ENCODE measurements at regions not wholly inside any gene's neighbourhood (a gene's known extent, or its start where the extent isn't known, plus 50 kb on each side); places are given as distances from the start of the nearest gene placed in this dataset.

GRCh38 chr18:60059216-60059615, 159.4 kb downstream of the PMAIP1 start:
- Histone ChIP-seq H3K4me3 (replicated peaks in 1 of 4; ENCODE audit: control extremely low read depth in 1 of 4, insufficient read depth in 1 of 4, low read depth in 3 of 4, low read length in 4 of 4) (no peak overlapping the region), H3K4me1 (ENCODE audit: control insufficient read depth, extremely low read depth, insufficient read depth, low read length) (no peaks in the 10 kb centered on the region), H3K27ac (ENCODE audit: insufficient read depth, low read length) (no peak overlapping the region)

GRCh38 chr18:60053747-60054304, 154.0 kb downstream of the PMAIP1 start:
- Histone ChIP-seq H3K9me3 (ENCODE audit: control insufficient read depth, insufficient read depth, low read depth, low read length) (no peaks in the 10 kb centered on the region), H3K4me2 (ENCODE audit: extremely low read depth, insufficient read depth, low read length) (no peak overlapping the region), H3K27me3 (ENCODE audit: control insufficient read depth, insufficient read depth, low read length) (no peaks in the 10 kb centered on the region), H2AFZ (ENCODE audit: low read length) (no peak overlapping the region), H3K4me1 (ENCODE audit: control insufficient read depth, extremely low read depth, insufficient read depth, low read length) (peaks cover 3% of the 10 kb centered on the region), H3K36me3 (ENCODE audit: control insufficient read depth, insufficient read depth, low read length) (no peaks in the 10 kb centered on the region), H3K9ac (ENCODE audit: insufficient read depth, low read length) (no peak overlapping the region), H3K4me3 (replicated peaks in 1 of 4; ENCODE audit: control extremely low read depth in 1 of 4, insufficient read depth in 1 of 4, low read depth in 3 of 4, low read length in 4 of 4) (no peak overlapping the region), H4K20me1 (ENCODE audit: control insufficient read depth, extremely low read depth, insufficient read depth, low read length) (no peaks in the 10 kb centered on the region), H3K79me2 (ENCODE audit: control insufficient read depth, insufficient read depth, low read length) (no peaks in the 10 kb centered on the region), H3K27ac (ENCODE audit: insufficient read depth, low read length) (no peak overlapping the region)
- TF ChIP-seq CTCF (conservative IDR thresholded peaks at IDR 0.05 in 1 of 2, IDR thresholded peaks at IDR 0.05 in 1 of 2; ENCODE audit: low read depth in 1 of 2, low read length in 2 of 2) (no peak), EZH2 (IDR thresholded peaks at IDR 0.05; ENCODE audit: low read length, missing control alignments) (no peak)
- DNase-seq (ENCODE audit: low read depth in 2 of 2): peak; percentile 88 to 98

More at GRCh38 chr18:60059216-60059615, 159.4 kb downstream of the PMAIP1 start:
- Histone ChIP-seq H4K20me1 (ENCODE audit: control insufficient read depth, extremely low read depth, insufficient read depth, low read length) (no peaks in the 10 kb centered on the region), H3K9ac (ENCODE audit: insufficient read depth, low read length) (no peak overlapping the region), H2AFZ (ENCODE audit: low read length) (no peak overlapping the region), H3K9me3 (ENCODE audit: control insufficient read depth, insufficient read depth, low read depth, low read length) (no peaks in the 10 kb centered on the region), H3K36me3 (ENCODE audit: control insufficient read depth, insufficient read depth, low read length) (no peaks in the 10 kb centered on the region), H3K79me2 (ENCODE audit: control insufficient read depth, insufficient read depth, low read length) (no peaks in the 10 kb centered on the region), H3K27me3 (ENCODE audit: control insufficient read depth, insufficient read depth, low read length) (no peaks in the 10 kb centered on the region), H3K4me2 (ENCODE audit: extremely low read depth, insufficient read depth, low read length) (no peak overlapping the region)
- TF ChIP-seq EZH2 (IDR thresholded peaks at IDR 0.05; ENCODE audit: low read length, missing control alignments): no peak
- TF ChIP-seq CTCF (conservative IDR thresholded peaks at IDR 0.05 in 1 of 2, IDR thresholded peaks at IDR 0.05 in 1 of 2; ENCODE audit: low read depth in 1 of 2, low read length in 2 of 2): no peak
- no peak for DNase-seq (ENCODE audit: low read depth in 2 of 2)

- no peak overlapping the region for H3K4me3 ChIP-seq (replicated peaks in 1 of 4; ENCODE audit: control extremely low read depth in 1 of 4, insufficient read depth in 1 of 4, low read depth in 3 of 4, low read length in 4 of 4)
- H3K27ac ChIP-seq (ENCODE audit: insufficient read depth, low read length): no peak overlapping the region
- no peak overlapping the region for H2AFZ ChIP-seq (ENCODE audit: low read length)
- H3K4me2 ChIP-seq (ENCODE audit: extremely low read depth, insufficient read depth, low read length): no peak overlapping the region
- no peaks in the 10 kb centered on the region for H3K27me3 ChIP-seq (ENCODE audit: control insufficient read depth, insufficient read depth, low read length)
- H3K9me3 ChIP-seq (ENCODE audit: control insufficient read depth, insufficient read depth, low read depth, low read length): no peaks in the 10 kb centered on the region
- no peaks in the 10 kb centered on the region for H4K20me1 ChIP-seq (ENCODE audit: control insufficient read depth, extremely low read depth, insufficient read depth, low read length)
- DNase-seq (ENCODE audit: low read depth in 2 of 2): no peak
- peaks cover 3% of the 10 kb centered on the region for H3K4me1 ChIP-seq (ENCODE audit: control insufficient read depth, extremely low read depth, insufficient read depth, low read length)
- no peaks in the 10 kb centered on the region for H3K36me3 ChIP-seq (ENCODE audit: control insufficient read depth, insufficient read depth, low read length)
- H3K79me2 ChIP-seq (ENCODE audit: control insufficient read depth, insufficient read depth, low read length): no peaks in the 10 kb centered on the region
- no peak for TF ChIP-seq EZH2 (IDR thresholded peaks at IDR 0.05; ENCODE audit: low read length, missing control alignments)
- TF ChIP-seq CTCF (conservative IDR thresholded peaks at IDR 0.05 in 1 of 2, IDR thresholded peaks at IDR 0.05 in 1 of 2; ENCODE audit: low read depth in 1 of 2, low read length in 2 of 2): no peak
- H3K9ac ChIP-seq (ENCODE audit: insufficient read depth, low read length): no peak overlapping the region
Observed at GRCh38 chr18:60050821-60051220, 151.0 kb downstream of the PMAIP1 start.
